SU-DHL-6 (cell line): ENCODE measurements at regions not wholly inside any gene's neighbourhood (a gene's known extent, or its start where the extent isn't known, plus 50 kb on each side); places are given as distances from the start of the nearest gene placed in this dataset.

Experiments
- H2AFZ ChIP-seq: fragments of 200-600 bp; sonication (generic); 2 replicates; pipeline ENCODE4 v1.6.1; 2014; ENCODE audit warnings: low read depth, mild to moderate bottlenecking, moderate library complexity, mixed read lengths, antibody characterized with exemption, low read length; ENCODE audit not compliant: severe bottlenecking
- H3F3A ChIP-seq: fragments of 200-600 bp; shearing (Covaris generic); 2 replicates; pipeline ENCODE4 v1.6.0; 2016; ENCODE audit warnings: antibody characterized with exemption, mild to moderate bottlenecking; ENCODE audit not compliant: insufficient read depth
- H3K27ac ChIP-seq: fragments of 200-600 bp; sonication (generic); 2 replicates; pipeline ENCODE4 v1.5.1; 2016; ENCODE audit warnings: low read depth, mild to moderate bottlenecking, low read length, moderate library complexity, mixed read lengths
- H3K27me3 ChIP-seq: fragments of 200-600 bp; sonication (generic), shearing (Covaris generic); 2 replicates; pipeline ENCODE4 v1.6.0; 2014; ENCODE audit warnings: mild to moderate bottlenecking, low read length
- H3K36me3 ChIP-seq: fragments of 200-600 bp; sonication (generic); 2 replicates; pipeline ENCODE4 v1.6.1; 2014; ENCODE audit warnings: mild to moderate bottlenecking, low read length, mixed read lengths
- H3K4me2 ChIP-seq: fragments of 300-600, 200-600 bp; shearing (Covaris generic), sonication (generic); 2 replicates; pipeline ENCODE4 v1.6.0; 2014; ENCODE audit warnings: low read length, low read depth, mild to moderate bottlenecking; ENCODE audit not compliant: poor library complexity, severe bottlenecking
- H3K4me3 ChIP-seq: fragments of 200-600 bp; sonication (generic); 2 replicates; pipeline ENCODE4 v1.5.1; 2014; ENCODE audit warnings: antibody characterized with exemption, low read length, mild to moderate bottlenecking, mixed read lengths; ENCODE audit not compliant: insufficient read depth, poor library complexity, severe bottlenecking
- H3K79me2 ChIP-seq: fragments of 200-600 bp; sonication (generic); 2 replicates; pipeline ENCODE4 v1.6.1; 2014; ENCODE audit warnings: mild to moderate bottlenecking, low read length, moderate library complexity; ENCODE audit not compliant: insufficient read depth
- H3K9ac ChIP-seq: fragments of 200-600 bp; sonication (generic); 2 replicates; pipeline ENCODE4 v1.7.0; 2014; ENCODE audit warnings: mild to moderate bottlenecking, low read length
- H3K9me2 ChIP-seq: fragments of 200-600 bp; sonication (generic); replicated peaks from 2 replicates; pipeline ENCODE4 v1.6.1; 2014; ENCODE audit warnings: low read length; ENCODE audit not compliant: insufficient read depth
- H3K9me3 ChIP-seq: fragments of 200-600 bp; sonication (generic); 2 replicates; pipeline ENCODE4 v1.6.1; 2014; ENCODE audit warnings: low read length, mixed read lengths; ENCODE audit not compliant: insufficient read depth
- H4K20me1 ChIP-seq: fragments of 200-600 bp; sonication (generic); 2 replicates; pipeline ENCODE4 v1.6.1; 2014; ENCODE audit warnings: low read depth, mild to moderate bottlenecking, antibody characterized with exemption, low read length, moderate library complexity, mixed read lengths
- EZH2phosphoT487 ChIP-seq: fragments of 200-600 bp; sonication (generic), shearing (Covaris generic); conservative IDR thresholded peaks from 2 replicates; pipeline ENCODE4 v1.6.1; 2018; ENCODE audit warnings: mild to moderate bottlenecking, antibody characterized with exemption, low read length, moderate library complexity, mixed read lengths
- TF ChIP-seq, protein P1 (sequence below): fragments of 200-600 bp; sonication (generic); IDR thresholded peaks from one replicate; pipeline ENCODE4 v1.5.1; 2017; ENCODE audit warnings: antibody characterized with exemption, mild to moderate bottlenecking, low read length, moderate library complexity; ENCODE audit not compliant: insufficient read depth, poor library complexity, severe bottlenecking

GRCh38 chr18:26650310-26651268 is 102.2 kb upstream of the KCTD1 start:
- Histone ChIP-seq H3F3A (no peaks in the 10 kb centered on the region; the same call in 1 of the 2 replicates), H3K27ac (no peak overlapping the region), H4K20me1 (no peaks in the 10 kb centered on the region), H3K9me3 (no peaks in the 10 kb centered on the region), H3K4me2 (no peak overlapping the region), H3K9ac (no peak overlapping the region), H3K79me2 (no peaks in the 10 kb centered on the region), H3K36me3 (no peaks in the 10 kb centered on the region), H2AFZ (no peak overlapping the region), H3K9me2 (no peaks in the 10 kb centered on the region), H3K27me3 (no peaks in the 10 kb centered on the region), H3K4me3 (no peak overlapping the region)
- TF ChIP-seq EZH2phosphoT487: no peak
- TF ChIP-seq, protein P1, sequence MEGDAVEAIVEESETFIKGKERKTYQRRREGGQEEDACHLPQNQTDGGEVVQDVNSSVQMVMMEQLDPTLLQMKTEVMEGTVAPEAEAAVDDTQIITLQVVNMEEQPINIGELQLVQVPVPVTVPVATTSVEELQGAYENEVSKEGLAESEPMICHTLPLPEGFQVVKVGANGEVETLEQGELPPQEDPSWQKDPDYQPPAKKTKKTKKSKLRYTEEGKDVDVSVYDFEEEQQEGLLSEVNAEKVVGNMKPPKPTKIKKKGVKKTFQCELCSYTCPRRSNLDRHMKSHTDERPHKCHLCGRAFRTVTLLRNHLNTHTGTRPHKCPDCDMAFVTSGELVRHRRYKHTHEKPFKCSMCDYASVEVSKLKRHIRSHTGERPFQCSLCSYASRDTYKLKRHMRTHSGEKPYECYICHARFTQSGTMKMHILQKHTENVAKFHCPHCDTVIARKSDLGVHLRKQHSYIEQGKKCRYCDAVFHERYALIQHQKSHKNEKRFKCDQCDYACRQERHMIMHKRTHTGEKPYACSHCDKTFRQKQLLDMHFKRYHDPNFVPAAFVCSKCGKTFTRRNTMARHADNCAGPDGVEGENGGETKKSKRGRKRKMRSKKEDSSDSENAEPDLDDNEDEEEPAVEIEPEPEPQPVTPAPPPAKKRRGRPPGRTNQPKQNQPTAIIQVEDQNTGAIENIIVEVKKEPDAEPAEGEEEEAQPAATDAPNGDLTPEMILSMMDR: no peak

GRCh38 chr18:26649193-26649543 is 100.8 kb upstream of the KCTD1 start:
- Histone ChIP-seq H3K4me2 (no peak overlapping the region), H3K27me3 (no peaks in the 10 kb centered on the region), H3K4me3 (no peak overlapping the region), H3F3A (no peaks in the 10 kb centered on the region; the same call in 1 of the 2 replicates), H3K9ac (no peak overlapping the region), H3K9me2 (no peaks in the 10 kb centered on the region), H3K79me2 (no peaks in the 10 kb centered on the region), H4K20me1 (no peaks in the 10 kb centered on the region), H3K36me3 (no peaks in the 10 kb centered on the region), H2AFZ (no peak overlapping the region), H3K27ac (no peak overlapping the region), H3K9me3 (no peaks in the 10 kb centered on the region)
- no peak for TF ChIP-seq EZH2phosphoT487
- TF ChIP-seq, protein P1: no peak

DNA sequence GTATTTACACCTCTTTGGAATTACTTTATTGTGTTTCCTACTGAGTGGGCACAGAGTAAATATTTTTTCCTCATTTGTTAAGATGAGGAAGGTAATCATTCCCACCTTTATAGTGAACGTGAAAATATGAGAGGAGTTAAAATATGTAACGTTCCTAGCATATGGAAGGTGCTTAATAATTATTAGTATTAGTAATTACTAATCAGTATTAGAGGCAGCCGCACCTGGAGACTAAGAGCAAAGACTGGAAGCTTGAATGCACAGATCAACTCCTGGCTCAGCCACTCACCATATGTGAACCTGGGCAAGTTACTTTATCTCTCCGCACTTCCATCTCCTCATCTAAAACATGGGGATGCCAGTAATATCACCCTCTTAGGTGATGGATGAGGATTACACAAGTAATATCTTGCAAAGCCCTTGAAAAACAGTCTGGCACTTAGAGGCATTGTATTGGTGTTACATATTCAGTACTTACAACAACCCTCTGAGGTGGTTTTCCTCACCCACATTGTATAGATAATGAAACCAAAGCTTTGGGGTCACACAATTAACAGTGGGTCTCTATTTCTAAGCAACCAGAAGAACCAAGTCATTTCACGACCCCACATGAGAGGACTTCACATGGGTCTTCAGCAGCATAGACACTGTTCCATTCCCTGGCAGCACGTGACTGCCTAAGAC is 100.3 kb upstream of the KCTD1 start:
- no peaks in the 10 kb centered on the region for H3K9me2 ChIP-seq
- no peak overlapping the region for H3K27ac ChIP-seq
- no peak overlapping the region for H3K9ac ChIP-seq
- H3K27me3 ChIP-seq: no peaks in the 10 kb centered on the region
- H3K4me3 ChIP-seq: no peak overlapping the region
- no peak for TF ChIP-seq EZH2phosphoT487
- TF ChIP-seq, protein P1: no peak
- H4K20me1 ChIP-seq: no peaks in the 10 kb centered on the region
- H3K36me3 ChIP-seq: no peaks in the 10 kb centered on the region
- no peak overlapping the region for H2AFZ ChIP-seq
- no peak overlapping the region for H3K4me2 ChIP-seq
- no peaks in the 10 kb centered on the region for H3K79me2 ChIP-seq
- no peaks in the 10 kb centered on the region for H3K9me3 ChIP-seq
- no peaks in the 10 kb centered on the region for H3F3A ChIP-seq
